B cell (primary cell): ENCODE measurements at regions not wholly inside any gene's neighbourhood (a gene's known extent, or its start where the extent isn't known, plus 50 kb on each side); places are given as distances from the start of the nearest gene placed in this dataset.

ENCODE experiments used
- ATAC-seq: fragments of 200-7000 bp; cut with Tn5 transposase; one replicate; pipeline ENCODE4 v1.10.0; 2021; ENCODE audit warnings: low read depth, mild to moderate bottlenecking, moderate number of reproducible peaks, moderate library complexity
- CTCF ChIA-PET: fragments of 350-600 bp; sonication (Branson Sonifier 250); formaldehyde crosslinking; loops from one replicate; lab custom pipeline; 2021; ENCODE audit warnings: antibody characterized with exemption, inconsistent platforms; lab: Charles Lee
- POLR2A ChIA-PET: fragments of 350-600 bp; sonication (Branson Sonifier 250); formaldehyde crosslinking; loops from one replicate; lab custom pipeline; 2021; ENCODE audit warnings: antibody characterized with exemption; lab: Charles Lee
- DNase-seq: peaks from one replicate; pipeline ENCODE4 v3.0.0; 2013
- H2AFZ ChIP-seq: 2 replicates; pipeline ENCODE4 v1.6.1; 2012; ENCODE audit warnings: mild to moderate bottlenecking, low read depth, low read length; ENCODE audit not compliant: insufficient read depth, poor library complexity, severe bottlenecking
- H3K27ac ChIP-seq, 2 donors: 1 replicate in 1 of 2; 2 replicates in 1 of 2; pipeline ENCODE4 v1.5.1; 2012 to 2013; ENCODE audit warnings: low read length in 2 of 2, mild to moderate bottlenecking in 2 of 2, moderate library complexity in 1 of 2
- H3K27me3 ChIP-seq, 4 experiments: fragments of 200-600 bp in 1 of 4; sonication (generic) in 1 of 4; replicated peaks in 1 of 4; 1 replicate in 2 of 4; 2 replicates in 2 of 4; pipeline versions ENCODE4 v1.6.1 to v1.7.0; 2013 to 2016; ENCODE audit warnings: low read length in 3 of 4, mild to moderate bottlenecking in 2 of 4, mixed read lengths in 1 of 4, moderate library complexity in 1 of 4; ENCODE audit not compliant: insufficient read depth in 4 of 4, control insufficient read depth in 3 of 4; ENCODE audit errors: control extremely low read depth in 1 of 4
- H3K36me3 ChIP-seq, 2 experiments: replicated peaks in 1 of 2; 1 replicate in 1 of 2; 2 replicates in 1 of 2; pipeline versions ENCODE4 v1.6.1 to v1.7.1; 2013; ENCODE audit warnings: low read length in 1 of 2; ENCODE audit not compliant: insufficient read depth in 2 of 2, control insufficient read depth in 1 of 2; ENCODE audit errors: control extremely low read depth in 1 of 2, extremely low read depth in 1 of 2
- H3K4me1 ChIP-seq, 2 donors: fragments of 200-600 bp in 1 of 2; sonication (generic) in 1 of 2; 1 replicate in 1 of 2; 2 replicates in 1 of 2; pipeline versions ENCODE4 v1.5.1 to v1.6.1; 2013 to 2017; ENCODE audit warnings: low read length in 2 of 2; ENCODE audit not compliant: control insufficient read depth in 2 of 2, insufficient read depth in 2 of 2
- H3K4me2 ChIP-seq: replicated peaks from 2 replicates; pipeline ENCODE3; 2012; ENCODE audit warnings: mild to moderate bottlenecking, low read depth, low read length; ENCODE audit not compliant: poor library complexity, severe bottlenecking
- H3K4me3 ChIP-seq, 5 experiments: fragments of 200-600 bp in 1 of 5; sonication (generic) in 1 of 5; 1 replicate in 3 of 5; 2 replicates in 2 of 5; pipeline versions ENCODE4 v1.5.1 to v1.7.0; 2011 to 2016; ENCODE audit warnings: low read length in 4 of 5, mild to moderate bottlenecking in 4 of 5, low read depth in 2 of 5, control low read depth in 1 of 5, moderate library complexity in 1 of 5; ENCODE audit not compliant: insufficient read depth in 1 of 5; ENCODE audit errors: control extremely low read depth in 1 of 5, extremely low read depth in 1 of 5
- H3K79me2 ChIP-seq: fragments of 200-600 bp; sonication (generic); one replicate; pipeline ENCODE4 v1.6.0; 2016; ENCODE audit warnings: low read length; ENCODE audit not compliant: control insufficient read depth, insufficient read depth
- H3K9ac ChIP-seq: fragments of 200-600 bp; sonication (generic); 2 replicates; pipeline ENCODE4 v1.6.1; 2017; ENCODE audit warnings: mild to moderate bottlenecking, low read length, moderate library complexity
- H3K9me3 ChIP-seq, 3 donors: one replicate each; pipeline versions ENCODE4 v1.6.1 to v1.7.1; 2013; ENCODE audit warnings: low read length in 2 of 3; ENCODE audit not compliant: control insufficient read depth in 2 of 3, insufficient read depth in 1 of 3; ENCODE audit errors: control extremely low read depth in 1 of 3
- H4K20me1 ChIP-seq: 2 replicates; pipeline ENCODE4 v1.6.0; 2012; ENCODE audit warnings: mild to moderate bottlenecking, low read length; ENCODE audit not compliant: insufficient read depth, control insufficient read depth, poor library complexity, severe bottlenecking
- H3K27ac Mint-ChIP-seq: one replicate; pipeline ENCODE4 v1.8.0; 2021; ENCODE audit warnings: mixed read lengths
- H3K27me3 Mint-ChIP-seq: one replicate; pipeline ENCODE4 v1.8.0; 2021; ENCODE audit warnings: mixed read lengths
- H3K4me1 Mint-ChIP-seq: one replicate; pipeline ENCODE4 v1.8.0; 2021; ENCODE audit warnings: mixed read lengths
- H3K4me3 Mint-ChIP-seq: one replicate; pipeline ENCODE4 v1.8.0; 2021; ENCODE audit warnings: mixed read lengths
- H3K9me3 Mint-ChIP-seq: one replicate; pipeline ENCODE4 v1.8.0; 2022; ENCODE audit warnings: mixed read lengths; ENCODE audit not compliant: insufficient read depth
- EZH2 ChIP-seq: IDR thresholded peaks from 2 replicates; pipeline ENCODE4 v1.6.1; 2012; ENCODE audit warnings: borderline replicate concordance, low read depth, mild to moderate bottlenecking, moderate library complexity, low read length; ENCODE audit not compliant: insufficient read depth, poor library complexity, severe bottlenecking
- WGBS: methylation state at CpG from one replicate; pipeline ENCODE4 v1.1.5; 2013; ENCODE audit warnings: missing lambda C conversion rate; ENCODE audit not compliant: insufficient coverage; 5-methylcytosine and 5-hydroxymethylcytosine counted together
- intact Hi-C: fragments of 100-400 bp; cut with micrococcal nuclease; formaldehyde crosslinking; loops from one replicate; pipeline ENCODE4 v1.10.0; 2022
- TF ChIP-seq, protein P1 (sequence below): fragments of 200-600 bp; IDR thresholded peaks from one replicate; pipeline ENCODE4 v1.8.0; 2022; ENCODE audit warnings: antibody characterized with exemption, mild to moderate bottlenecking

DNA sequence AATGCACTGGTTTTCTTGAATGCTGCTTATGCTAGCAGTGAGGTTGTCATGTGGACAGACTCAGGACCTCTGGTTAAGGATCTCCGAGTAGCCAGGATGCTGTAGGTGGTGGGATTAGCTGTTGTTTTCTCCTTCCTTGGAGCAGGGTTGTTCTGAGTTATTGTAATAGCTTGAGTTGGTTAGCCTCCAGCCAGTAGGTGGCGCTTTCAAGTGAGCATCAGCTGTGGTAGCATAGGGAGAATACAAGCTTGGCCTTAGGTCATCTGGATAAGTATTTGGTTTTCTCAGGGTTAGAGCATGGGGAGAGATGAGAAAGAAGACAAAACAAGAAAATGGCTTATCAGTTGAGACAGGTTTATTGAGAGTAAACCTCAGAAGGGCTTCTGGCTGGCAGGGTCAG is 299.7 kb upstream of the FBXO33 start:
- no peak overlapping the region for H3K4me3 Mint-ChIP-seq
- Histone ChIP-seq H3K27me3 (no peaks in the 10 kb centered on the region), H2AFZ (no peak overlapping the region), H3K36me3 (no peaks in the 10 kb centered on the region), H3K9ac (no peak overlapping the region), H3K4me2 (no peak overlapping the region), H4K20me1 (no peaks in the 10 kb centered on the region), H3K27ac (no peak overlapping the region), H3K4me3 (no peak overlapping the region), H3K4me1 (no peaks in the 10 kb centered on the region), H3K9me3 (peaks cover 0 to 6% (median 0%) of the 10 kb centered on the region in 3 donors), H3K79me2 (no peaks in the 10 kb centered on the region)
- intact Hi-C loops = no loop called here
- H3K27me3 Mint-ChIP-seq = no peaks in the 10 kb centered on the region
- H3K27ac Mint-ChIP-seq = no peak overlapping the region
- ATAC-seq = no peak
- ChIA-PET POLR2A (no interaction called here), CTCF (no interaction called here)
- no peak for DNase-seq
- WGBS = 89% methylated on average over 2 of the region's 2 CpGs
- TF ChIP-seq, protein P1, sequence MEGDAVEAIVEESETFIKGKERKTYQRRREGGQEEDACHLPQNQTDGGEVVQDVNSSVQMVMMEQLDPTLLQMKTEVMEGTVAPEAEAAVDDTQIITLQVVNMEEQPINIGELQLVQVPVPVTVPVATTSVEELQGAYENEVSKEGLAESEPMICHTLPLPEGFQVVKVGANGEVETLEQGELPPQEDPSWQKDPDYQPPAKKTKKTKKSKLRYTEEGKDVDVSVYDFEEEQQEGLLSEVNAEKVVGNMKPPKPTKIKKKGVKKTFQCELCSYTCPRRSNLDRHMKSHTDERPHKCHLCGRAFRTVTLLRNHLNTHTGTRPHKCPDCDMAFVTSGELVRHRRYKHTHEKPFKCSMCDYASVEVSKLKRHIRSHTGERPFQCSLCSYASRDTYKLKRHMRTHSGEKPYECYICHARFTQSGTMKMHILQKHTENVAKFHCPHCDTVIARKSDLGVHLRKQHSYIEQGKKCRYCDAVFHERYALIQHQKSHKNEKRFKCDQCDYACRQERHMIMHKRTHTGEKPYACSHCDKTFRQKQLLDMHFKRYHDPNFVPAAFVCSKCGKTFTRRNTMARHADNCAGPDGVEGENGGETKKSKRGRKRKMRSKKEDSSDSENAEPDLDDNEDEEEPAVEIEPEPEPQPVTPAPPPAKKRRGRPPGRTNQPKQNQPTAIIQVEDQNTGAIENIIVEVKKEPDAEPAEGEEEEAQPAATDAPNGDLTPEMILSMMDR = no peak
- no peaks in the 10 kb centered on the region for H3K4me1 Mint-ChIP-seq
- no peaks in the 10 kb centered on the region for H3K9me3 Mint-ChIP-seq

DNA sequence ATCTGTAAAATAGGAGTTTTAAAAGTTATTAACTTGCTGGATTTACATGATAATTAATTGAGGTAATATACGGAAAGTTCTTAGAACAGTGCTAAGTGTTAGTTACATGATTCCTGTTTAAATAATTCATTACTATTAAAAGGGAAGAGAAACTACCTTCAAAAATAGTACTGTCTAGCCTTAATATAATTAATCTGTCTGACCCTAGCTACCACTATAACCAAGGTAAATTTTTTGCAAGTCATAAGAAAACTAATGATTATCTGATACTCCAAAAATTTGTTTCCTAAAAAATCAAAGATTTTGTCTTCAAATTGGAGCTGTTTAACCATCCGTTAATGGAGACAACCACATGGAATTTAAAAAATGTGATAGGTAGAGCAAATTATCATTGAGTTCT is 294.3 kb upstream of the FBXO33 start:
- no peak overlapping the region for H3K4me3 ChIP-seq
- H3K4me1 ChIP-seq = no peaks in the 10 kb centered on the region
- DNase-seq = no peak
- H3K27ac ChIP-seq = no peak overlapping the region
- no peak for ATAC-seq
- Mint-ChIP-seq H3K27me3 (no peaks in the 10 kb centered on the region), H3K9me3 (no peaks in the 10 kb centered on the region), H3K4me3 (no peak overlapping the region), H3K4me1 (no peaks in the 10 kb centered on the region), H3K27ac (no peak overlapping the region)
- intact Hi-C loops = no loop called here
- no CpG with 5 or more reads among the region's 2 CpGs for WGBS
- H3K36me3 ChIP-seq = no peaks in the 10 kb centered on the region
- no peak for TF ChIP-seq EZH2
- TF ChIP-seq, protein P1 = no peak
- H3K4me2 ChIP-seq = no peak overlapping the region
- H3K79me2 ChIP-seq = no peaks in the 10 kb centered on the region
- H3K27me3 ChIP-seq = no peaks in the 10 kb centered on the region
- H4K20me1 ChIP-seq = no peaks in the 10 kb centered on the region
- no peak overlapping the region for H2AFZ ChIP-seq
- H3K9me3 ChIP-seq = no peaks in the 10 kb centered on the region
- CTCF ChIA-PET = no interaction called here
- no peak overlapping the region for H3K9ac ChIP-seq
- POLR2A ChIA-PET = no interaction called here
